ENCODE measurements at regions not wholly inside any gene's neighbourhood (a gene's known extent, or its start where the extent isn't known, plus 50 kb on each side); places are given as distances from the start of the nearest gene placed in this dataset.

- no peaks in the 10 kb centered on the region for H3K36me3 ChIP-seq (ENCODE audit: control insufficient read depth, insufficient read depth, low read length, severe bottlenecking)
Measured at GRCh38 chr2:216970359-216970915, 110.6 kb upstream of the TNP1 start.

GRCh38 chr2:216967889-216968288 lies 108.0 kb upstream of the TNP1 start:
- H3K4me3 ChIP-seq (ENCODE audit: low read length): no peak overlapping the region
- no peak overlapping the region for H3K9ac ChIP-seq (ENCODE audit: low read length)
- no peaks in the 10 kb centered on the region for H3K36me3 ChIP-seq (ENCODE audit: control insufficient read depth, insufficient read depth, low read length, severe bottlenecking)
- no peak for DNase-seq (ENCODE audit: low read depth)
- peaks cover 2% of the 10 kb centered on the region for H3K9me3 ChIP-seq (ENCODE audit: control insufficient read depth, low read length)
- peaks cover 20% of the 10 kb centered on the region for H3K4me1 ChIP-seq (ENCODE audit: control insufficient read depth, insufficient read depth, low read length)
- peaks cover 9% of the 10 kb centered on the region for H3K27me3 ChIP-seq (replicated peaks; ENCODE audit: control insufficient read depth, insufficient read depth, low read length)

More at GRCh38 chr2:216970359-216970915, 110.6 kb upstream of the TNP1 start:
- no peak overlapping the region for H3K4me3 ChIP-seq (ENCODE audit: low read length)
- no peak for DNase-seq (ENCODE audit: low read depth)
- H3K9me3 ChIP-seq (ENCODE audit: control insufficient read depth, low read length): no peaks in the 10 kb centered on the region
- H3K9ac ChIP-seq (ENCODE audit: low read length): no peak overlapping the region
- peaks cover 9% of the 10 kb centered on the region for H3K27me3 ChIP-seq (replicated peaks; ENCODE audit: control insufficient read depth, insufficient read depth, low read length)
- peaks cover 44% of the 10 kb centered on the region for H3K4me1 ChIP-seq (ENCODE audit: control insufficient read depth, insufficient read depth, low read length)

DNA sequence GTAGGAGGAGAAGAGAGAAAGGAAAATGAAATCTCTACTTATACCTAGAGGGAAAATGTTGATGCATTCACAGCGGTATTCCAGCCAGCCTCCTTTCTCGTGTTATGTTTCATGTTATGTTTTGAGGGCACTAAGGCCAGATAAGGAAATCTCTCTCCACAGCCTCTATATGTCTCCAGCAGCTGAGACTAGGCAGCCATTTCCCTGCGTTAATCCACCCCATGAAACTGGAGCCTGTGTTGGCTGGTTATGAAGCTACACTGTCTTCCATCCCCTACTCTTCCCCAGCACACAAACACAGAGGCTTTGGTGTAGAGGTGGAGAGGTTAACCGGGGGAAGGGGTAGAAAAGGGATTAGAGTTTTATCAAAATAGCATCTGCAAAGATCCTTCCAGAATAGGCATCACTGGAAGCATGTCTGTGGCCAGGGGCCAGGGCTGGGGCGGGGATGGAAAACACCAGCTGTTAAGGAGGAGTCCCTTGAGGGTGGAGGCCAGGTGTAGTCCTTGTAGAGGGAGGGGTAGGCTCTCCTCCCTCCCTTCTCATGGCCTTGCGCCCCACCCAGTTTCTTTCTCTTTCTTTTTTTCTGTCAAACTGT lies 100.9 kb upstream of the TNP1 start:
- H3K9ac ChIP-seq (ENCODE audit: low read length): no peak overlapping the region
- peaks cover 3% of the 10 kb centered on the region for H3K4me1 ChIP-seq (ENCODE audit: control insufficient read depth, insufficient read depth, low read length)
- no peaks in the 10 kb centered on the region for H3K36me3 ChIP-seq (ENCODE audit: control insufficient read depth, insufficient read depth, low read length, severe bottlenecking)
- H3K4me3 ChIP-seq (ENCODE audit: low read length): no peak overlapping the region
- peaks cover 6% of the 10 kb centered on the region for H3K9me3 ChIP-seq (ENCODE audit: control insufficient read depth, low read length)
- DNase-seq (ENCODE audit: low read depth): no peak
- H3K27me3 ChIP-seq (replicated peaks; ENCODE audit: control insufficient read depth, insufficient read depth, low read length): no peaks in the 10 kb centered on the region

GRCh38 chr2:216959433-216959832 lies 99.6 kb upstream of the TNP1 start:
- no peak overlapping the region for H3K4me3 ChIP-seq (ENCODE audit: low read length)
- H3K27me3 ChIP-seq (replicated peaks; ENCODE audit: control insufficient read depth, insufficient read depth, low read length): no peaks in the 10 kb centered on the region
- peaks cover 12% of the 10 kb centered on the region for H3K9me3 ChIP-seq (ENCODE audit: control insufficient read depth, low read length)
- H3K36me3 ChIP-seq (ENCODE audit: control insufficient read depth, insufficient read depth, low read length, severe bottlenecking): no peaks in the 10 kb centered on the region
- no peak overlapping the region for H3K9ac ChIP-seq (ENCODE audit: low read length)
- DNase-seq (ENCODE audit: low read depth): no peak
- peaks cover 3% of the 10 kb centered on the region for H3K4me1 ChIP-seq (ENCODE audit: control insufficient read depth, insufficient read depth, low read length)

- Histone ChIP-seq H3K4me1 (ENCODE audit: control insufficient read depth, insufficient read depth, low read length) (peaks cover 3% of the 10 kb centered on the region), H3K27me3 (replicated peaks; ENCODE audit: control insufficient read depth, insufficient read depth, low read length) (no peaks in the 10 kb centered on the region), H3K9me3 (ENCODE audit: control insufficient read depth, low read length) (peaks cover 17% of the 10 kb centered on the region), H3K4me3 (ENCODE audit: low read length) (no peak overlapping the region), H3K36me3 (ENCODE audit: control insufficient read depth, insufficient read depth, low read length, severe bottlenecking) (no peaks in the 10 kb centered on the region), H3K9ac (ENCODE audit: low read length) (no peak overlapping the region)
- no peak for DNase-seq (ENCODE audit: low read depth)
Measured at GRCh38 chr2:216956820-216957493, 97.1 kb upstream of the TNP1 start.

DNA sequence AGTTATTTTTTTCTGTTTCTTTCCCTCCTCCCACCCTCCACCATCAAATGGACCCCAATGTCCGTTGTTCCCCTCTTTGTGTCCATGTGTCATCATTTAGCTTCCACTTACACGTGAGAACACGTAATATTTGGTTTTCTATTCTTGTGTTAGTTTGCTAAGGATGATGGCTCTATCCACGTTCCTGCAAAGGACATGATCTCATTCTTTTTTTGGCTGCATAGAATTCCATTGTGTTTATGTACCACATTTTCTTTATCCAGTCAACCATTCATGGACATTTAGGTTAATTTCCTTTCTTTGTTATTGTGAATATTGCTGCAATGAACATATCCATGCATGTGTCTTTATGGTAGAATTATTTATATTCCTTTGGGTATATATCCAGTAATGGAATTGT lies 91.3 kb upstream of the TNP1 start:
- Histone ChIP-seq H3K27me3 (replicated peaks; ENCODE audit: control insufficient read depth, insufficient read depth, low read length) (no peaks in the 10 kb centered on the region), H3K9me3 (ENCODE audit: control insufficient read depth, low read length) (peaks cover 20% of the 10 kb centered on the region), H3K9ac (ENCODE audit: low read length) (no peak overlapping the region), H3K4me3 (ENCODE audit: low read length) (no peak overlapping the region), H3K4me1 (ENCODE audit: control insufficient read depth, insufficient read depth, low read length) (no peaks in the 10 kb centered on the region), H3K36me3 (ENCODE audit: control insufficient read depth, insufficient read depth, low read length, severe bottlenecking) (no peaks in the 10 kb centered on the region)
- DNase-seq (ENCODE audit: low read depth): no peak

GRCh38 chr2:216950547-216950946 lies 90.7 kb upstream of the TNP1 start:
- Histone ChIP-seq H3K27me3 (replicated peaks; ENCODE audit: control insufficient read depth, insufficient read depth, low read length) (no peaks in the 10 kb centered on the region), H3K36me3 (ENCODE audit: control insufficient read depth, insufficient read depth, low read length, severe bottlenecking) (no peaks in the 10 kb centered on the region), H3K9ac (ENCODE audit: low read length) (no peak overlapping the region), H3K4me3 (ENCODE audit: low read length) (no peak overlapping the region), H3K4me1 (ENCODE audit: control insufficient read depth, insufficient read depth, low read length) (no peaks in the 10 kb centered on the region), H3K9me3 (ENCODE audit: control insufficient read depth, low read length) (peaks cover 20% of the 10 kb centered on the region)
- DNase-seq (ENCODE audit: low read depth): no peak

GRCh38 chr2:216949700-216950413 lies 90.0 kb upstream of the TNP1 start:
- no peaks in the 10 kb centered on the region for H3K36me3 ChIP-seq (ENCODE audit: control insufficient read depth, insufficient read depth, low read length, severe bottlenecking)
- peaks cover 18% of the 10 kb centered on the region for H3K9me3 ChIP-seq (ENCODE audit: control insufficient read depth, low read length)
- no peaks in the 10 kb centered on the region for H3K4me1 ChIP-seq (ENCODE audit: control insufficient read depth, insufficient read depth, low read length)
- no peak for DNase-seq (ENCODE audit: low read depth)
- H3K9ac ChIP-seq (ENCODE audit: low read length): no peak overlapping the region
- no peaks in the 10 kb centered on the region for H3K27me3 ChIP-seq (replicated peaks; ENCODE audit: control insufficient read depth, insufficient read depth, low read length)
- no peak overlapping the region for H3K4me3 ChIP-seq (ENCODE audit: low read length)

DNA sequence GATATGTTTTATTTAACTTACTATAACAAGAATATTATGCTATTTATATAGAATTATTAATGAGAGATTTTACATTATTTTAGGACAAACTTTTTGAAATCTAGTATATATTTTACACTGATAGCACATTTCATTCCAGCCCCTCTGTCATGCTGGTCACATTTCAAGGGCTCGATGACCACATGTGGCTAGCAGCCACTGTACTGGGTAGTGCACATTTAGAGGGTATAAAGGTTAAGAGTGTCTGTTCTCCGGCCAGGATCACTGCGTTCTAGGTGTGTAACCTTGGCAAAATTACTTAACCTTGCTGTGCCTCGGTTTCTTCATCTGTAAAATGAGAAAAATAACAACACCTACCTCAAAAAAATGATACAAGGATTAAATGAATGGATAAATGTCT lies 87.2 kb upstream of the TNP1 start:
- Histone ChIP-seq H3K4me3 (ENCODE audit: low read length) (no peak overlapping the region), H3K36me3 (ENCODE audit: control insufficient read depth, insufficient read depth, low read length, severe bottlenecking) (no peaks in the 10 kb centered on the region), H3K4me1 (ENCODE audit: control insufficient read depth, insufficient read depth, low read length) (no peaks in the 10 kb centered on the region), H3K9ac (ENCODE audit: low read length) (no peak overlapping the region), H3K9me3 (ENCODE audit: control insufficient read depth, low read length) (peaks cover 4% of the 10 kb centered on the region), H3K27me3 (replicated peaks; ENCODE audit: control insufficient read depth, insufficient read depth, low read length) (no peaks in the 10 kb centered on the region)
- DNase-seq (ENCODE audit: low read depth): no peak

- H3K27me3 ChIP-seq (replicated peaks; ENCODE audit: control insufficient read depth, insufficient read depth, low read length): no peaks in the 10 kb centered on the region
- DNase-seq (ENCODE audit: low read depth): no peak
- no peak overlapping the region for H3K4me3 ChIP-seq (ENCODE audit: low read length)
- no peak overlapping the region for H3K9ac ChIP-seq (ENCODE audit: low read length)
- H3K4me1 ChIP-seq (ENCODE audit: control insufficient read depth, insufficient read depth, low read length): no peaks in the 10 kb centered on the region
- H3K36me3 ChIP-seq (ENCODE audit: control insufficient read depth, insufficient read depth, low read length, severe bottlenecking): no peaks in the 10 kb centered on the region
- H3K9me3 ChIP-seq (ENCODE audit: control insufficient read depth, low read length): no peaks in the 10 kb centered on the region
Measured at GRCh38 chr2:216944733-216945132, 84.9 kb upstream of the TNP1 start.

DNA sequence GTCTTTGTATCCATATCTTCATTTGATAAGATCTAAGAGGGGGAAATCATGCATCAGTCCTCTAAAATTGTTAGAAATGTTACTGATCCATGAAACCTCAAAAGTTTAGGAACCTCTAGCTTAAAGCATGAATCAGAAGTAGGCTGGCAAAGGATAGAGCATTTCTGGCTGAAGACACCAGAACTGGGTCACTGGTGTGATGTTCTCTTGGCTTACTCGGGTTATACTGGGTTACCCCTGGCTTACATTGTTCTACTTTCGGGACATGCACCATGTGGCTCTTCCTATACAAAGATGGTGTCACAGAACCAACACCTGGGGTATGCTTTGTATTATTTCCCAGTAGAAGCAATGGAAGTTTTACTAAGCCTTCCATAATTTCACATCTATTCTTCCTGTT lies 83.2 kb upstream of the TNP1 start:
- H3K9ac ChIP-seq (ENCODE audit: low read length): no peak overlapping the region
- no peaks in the 10 kb centered on the region for H3K27me3 ChIP-seq (replicated peaks; ENCODE audit: control insufficient read depth, insufficient read depth, low read length)
- H3K4me1 ChIP-seq (ENCODE audit: control insufficient read depth, insufficient read depth, low read length): no peaks in the 10 kb centered on the region
- H3K4me3 ChIP-seq (ENCODE audit: low read length): no peak overlapping the region
- H3K9me3 ChIP-seq (ENCODE audit: control insufficient read depth, low read length): no peaks in the 10 kb centered on the region
- no peak for DNase-seq (ENCODE audit: low read depth)
- H3K36me3 ChIP-seq (ENCODE audit: control insufficient read depth, insufficient read depth, low read length, severe bottlenecking): no peaks in the 10 kb centered on the region

Data from adipocyte (in vitro differentiated cells).